HEK293T (cell line): ENCODE measurements at regions not wholly inside any gene's neighbourhood (a gene's known extent, or its start where the extent isn't known, plus 50 kb on each side); places are given as distances from the start of the nearest gene placed in this dataset.

Experiments used
- CTCF ChIA-PET: fragments of 350-600 bp; formaldehyde crosslinking; extraction: SDS; loops from one replicate; lab custom pipeline; 2021; ENCODE audit warnings: antibody characterized with exemption, inconsistent platforms; lab: Yijun Ruan, JAX
- POLR2A ChIA-PET: fragments of 350-600 bp; formaldehyde crosslinking; extraction: SDS; loops from one replicate; lab custom pipeline; 2020; ENCODE audit warnings: antibody characterized with exemption, inconsistent platforms; lab: Yijun Ruan, JAX
- DNase-seq: peaks from one replicate; pipeline ENCODE4 v3.0.0; 2012; ENCODE audit warnings: mixed read lengths; ENCODE audit errors: extremely low spot score
- ARNT ChIP-seq: fragments of 450-650 bp; IDR thresholded peaks from 2 replicates; pipeline ENCODE4 v1.6.1; 2017; ENCODE audit warnings: mild to moderate bottlenecking
- BHLHE40 ChIP-seq: fragments of 450-650 bp; IDR thresholded peaks from 2 replicates; pipeline ENCODE4 v1.6.1; 2016; ENCODE audit warnings: mild to moderate bottlenecking, moderate library complexity, borderline replicate concordance
- CTBP1 ChIP-seq: fragments of 450-650 bp; IDR thresholded peaks from 2 replicates; pipeline ENCODE4 v1.6.1; 2016; ENCODE audit warnings: borderline replicate concordance
- ELF4 ChIP-seq: fragments of 450-650 bp; IDR thresholded peaks from 2 replicates; pipeline ENCODE4 v1.6.1; 2017; ENCODE audit warnings: antibody characterized with exemption
- FOXA1 ChIP-seq: fragments of 450-650 bp; IDR thresholded peaks from 2 replicates; pipeline ENCODE4 v1.6.1; 2016; ENCODE audit warnings: mild to moderate bottlenecking
- FOXK2 ChIP-seq: fragments of 450-650 bp; IDR thresholded peaks from 2 replicates; pipeline ENCODE4 v1.6.1; 2016; ENCODE audit warnings: mild to moderate bottlenecking
- FOXM1 ChIP-seq: fragments of 450-650 bp; IDR thresholded peaks from 2 replicates; pipeline ENCODE4 v1.6.1; 2017; ENCODE audit warnings: mild to moderate bottlenecking, borderline replicate concordance
- HDGF ChIP-seq: fragments of 450-650 bp; IDR thresholded peaks from 2 replicates; pipeline ENCODE4 v1.6.1; 2017; ENCODE audit warnings: antibody characterized with exemption, borderline replicate concordance
- L3MBTL2 ChIP-seq: fragments of 450-650 bp; conservative IDR thresholded peaks from 2 replicates; pipeline ENCODE4 v1.6.1; 2016; ENCODE audit warnings: mild to moderate bottlenecking
- LEF1 ChIP-seq: fragments of 450-650 bp; IDR thresholded peaks from 2 replicates; pipeline ENCODE4 v1.6.1; 2017; ENCODE audit warnings: mild to moderate bottlenecking, borderline replicate concordance
- NFRKB ChIP-seq: fragments of 450-650 bp; IDR thresholded peaks from 2 replicates; pipeline ENCODE4 v1.6.1; 2016; ENCODE audit warnings: mild to moderate bottlenecking, moderate library complexity
- PKNOX1 ChIP-seq: fragments of 450-650 bp; IDR thresholded peaks from 2 replicates; pipeline ENCODE4 v1.6.1; 2016
- SP1 ChIP-seq: fragments of 450-650 bp; IDR thresholded peaks from 2 replicates; pipeline ENCODE4 v1.6.1; 2017
- SUZ12 ChIP-seq: fragments of 450-650 bp; IDR thresholded peaks from 2 replicates; pipeline ENCODE4 v1.6.1; 2016; ENCODE audit warnings: mild to moderate bottlenecking
- TARDBP ChIP-seq: fragments of 450-650 bp; IDR thresholded peaks from 2 replicates; pipeline ENCODE4 v1.6.1; 2016
- ZNF384 ChIP-seq: fragments of 450-650 bp; IDR thresholded peaks from 2 replicates; pipeline ENCODE4 v1.6.1; 2016

GRCh38 chr10:35769795-35770194, 127.7 kb upstream of the FZD8 start:
- no peak for DNase-seq
- no peak for TF ChIP-seq ZNF384
- TF ChIP-seq LEF1, result no peak
- no peak for TF ChIP-seq FOXK2
- no peak for TF ChIP-seq SP1
- no peak for TF ChIP-seq L3MBTL2
- ChIA-PET POLR2A (no interaction called here), CTCF (interaction anchor here (1.0 to 1.2 kb wide), 2 partner anchors 11 to 36 kb away, joined by 4 to 5 read pairs; no protein-coding TSS in a partner anchor)

- TF ChIP-seq TARDBP (no peak), HDGF (no peak), FOXM1 (no peak), SUZ12 (no peak), NFRKB (no peak)
- ChIA-PET POLR2A (no interaction called here), CTCF (interaction anchor here (1.0 to 1.2 kb wide), 2 partner anchors 12 to 35 kb away, joined by 4 to 5 read pairs; no protein-coding TSS in a partner anchor)
- no peak for DNase-seq
Measured at GRCh38 chr10:35768731-35769130, 126.6 kb upstream of the FZD8 start.

- ChIA-PET POLR2A (no interaction called here), CTCF (no interaction called here)
- DNase-seq, result no peak
- TF ChIP-seq FOXK2 (no peak), HDGF (no peak)
Measured at GRCh38 chr10:35768011-35768410, 125.9 kb upstream of the FZD8 start.

GRCh38 chr10:35765996-35766395, 123.9 kb upstream of the FZD8 start:
- ChIA-PET CTCF (no interaction called here), POLR2A (no interaction called here)
- no peak for DNase-seq
- TF ChIP-seq SP1, result no peak
- TF ChIP-seq ARNT, result no peak
- TF ChIP-seq L3MBTL2, result no peak
- no peak for TF ChIP-seq FOXK2
- TF ChIP-seq BHLHE40, result no peak
- no peak for TF ChIP-seq CTBP1
- no peak for TF ChIP-seq HDGF
- no peak for TF ChIP-seq SUZ12
- TF ChIP-seq PKNOX1, result no peak
- TF ChIP-seq LEF1, result no peak
- no peak for TF ChIP-seq FOXA1
- TF ChIP-seq FOXM1, result no peak

GRCh38 chr10:35765066-35765527, 123.0 kb upstream of the FZD8 start:
- DNase-seq, result no peak
- POLR2A ChIA-PET, result no interaction called here
- CTCF ChIA-PET, result no interaction called here
- TF ChIP-seq ARNT, result no peak
- no peak for TF ChIP-seq ELF4
- TF ChIP-seq CTBP1, result no peak
- no peak for TF ChIP-seq TARDBP
- no peak for TF ChIP-seq FOXK2
- TF ChIP-seq SP1, result no peak
- TF ChIP-seq SUZ12, result no peak
- TF ChIP-seq HDGF, result no peak
- TF ChIP-seq L3MBTL2, result no peak
- no peak for TF ChIP-seq NFRKB
- TF ChIP-seq ZNF384, result no peak
- no peak for TF ChIP-seq FOXM1
- TF ChIP-seq PKNOX1, result no peak
- TF ChIP-seq LEF1, result no peak
- no peak for TF ChIP-seq BHLHE40
- no peak for TF ChIP-seq FOXA1

GRCh38 chr10:35762311-35763030, 120.4 kb upstream of the FZD8 start:
- CTCF ChIA-PET, result no interaction called here
- POLR2A ChIA-PET, result no interaction called here
- no peak for DNase-seq
- TF ChIP-seq TARDBP (no peak), PKNOX1 (no peak), LEF1 (no peak), ELF4 (no peak), HDGF (no peak), NFRKB (no peak), FOXA1 (no peak), ZNF384 (no peak), FOXK2 (no peak), L3MBTL2 (no peak), FOXM1 (no peak), SP1 (no peak), BHLHE40 (no peak), ARNT (no peak), SUZ12 (no peak)
